Astrocyte of the cerebellum (primary cell): ENCODE measurements at regions not wholly inside any gene's neighbourhood (a gene's known extent, or its start where the extent isn't known, plus 50 kb on each side); places are given as distances from the start of the nearest gene placed in this dataset.

Source experiments
- DNase-seq: peaks from one replicate; pipeline ENCODE4 v3.0.0-alpha.2; 2011; ENCODE audit warnings: low read depth
- H3K4me3 ChIP-seq: 2 replicates; pipeline ENCODE4 v1.5.1; 2011; ENCODE audit warnings: mild to moderate bottlenecking, low read depth, low read length, moderate library complexity
- in situ Hi-C: cut with HindIII; loops from 2 replicates; pipeline ENCODE4 v1.10.0; 2017; ENCODE audit warnings: low sequenced_read_pairs
- TF ChIP-seq, protein P1 (sequence below): IDR thresholded peaks from 2 replicates; pipeline ENCODE4 v1.5.1; 2012; ENCODE audit warnings: low read length, low read depth, moderate library complexity, mild to moderate bottlenecking; ENCODE audit errors: missing control alignments

DNA sequence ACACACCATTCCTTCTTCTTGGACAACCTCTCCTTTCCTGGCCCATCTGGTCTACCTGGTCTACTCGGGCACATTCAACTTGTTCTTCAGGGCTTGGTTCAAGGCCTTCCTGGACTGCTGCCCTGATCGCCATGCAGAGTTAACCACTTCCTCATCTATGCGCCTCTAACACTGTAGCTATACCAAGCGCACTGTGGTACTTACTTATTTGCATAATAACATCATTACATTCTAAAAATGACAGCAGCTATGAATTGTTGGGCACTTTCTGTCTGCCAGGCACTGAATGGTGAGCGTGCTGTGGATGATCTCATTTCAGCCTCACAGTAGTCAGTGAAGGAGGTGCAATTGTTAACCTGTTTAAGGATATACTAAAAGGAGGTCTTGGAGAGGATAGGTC is 66.9 kb upstream of the SDK2 start:
- TF ChIP-seq, protein P1, sequence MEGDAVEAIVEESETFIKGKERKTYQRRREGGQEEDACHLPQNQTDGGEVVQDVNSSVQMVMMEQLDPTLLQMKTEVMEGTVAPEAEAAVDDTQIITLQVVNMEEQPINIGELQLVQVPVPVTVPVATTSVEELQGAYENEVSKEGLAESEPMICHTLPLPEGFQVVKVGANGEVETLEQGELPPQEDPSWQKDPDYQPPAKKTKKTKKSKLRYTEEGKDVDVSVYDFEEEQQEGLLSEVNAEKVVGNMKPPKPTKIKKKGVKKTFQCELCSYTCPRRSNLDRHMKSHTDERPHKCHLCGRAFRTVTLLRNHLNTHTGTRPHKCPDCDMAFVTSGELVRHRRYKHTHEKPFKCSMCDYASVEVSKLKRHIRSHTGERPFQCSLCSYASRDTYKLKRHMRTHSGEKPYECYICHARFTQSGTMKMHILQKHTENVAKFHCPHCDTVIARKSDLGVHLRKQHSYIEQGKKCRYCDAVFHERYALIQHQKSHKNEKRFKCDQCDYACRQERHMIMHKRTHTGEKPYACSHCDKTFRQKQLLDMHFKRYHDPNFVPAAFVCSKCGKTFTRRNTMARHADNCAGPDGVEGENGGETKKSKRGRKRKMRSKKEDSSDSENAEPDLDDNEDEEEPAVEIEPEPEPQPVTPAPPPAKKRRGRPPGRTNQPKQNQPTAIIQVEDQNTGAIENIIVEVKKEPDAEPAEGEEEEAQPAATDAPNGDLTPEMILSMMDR = no peak
- in situ Hi-C loops = loop anchor here (10.0 kb wide), 1 partner anchor 256 kb away; no protein-coding TSS in a partner anchor
- no peak for DNase-seq
- no peak overlapping the region for H3K4me3 ChIP-seq

DNA sequence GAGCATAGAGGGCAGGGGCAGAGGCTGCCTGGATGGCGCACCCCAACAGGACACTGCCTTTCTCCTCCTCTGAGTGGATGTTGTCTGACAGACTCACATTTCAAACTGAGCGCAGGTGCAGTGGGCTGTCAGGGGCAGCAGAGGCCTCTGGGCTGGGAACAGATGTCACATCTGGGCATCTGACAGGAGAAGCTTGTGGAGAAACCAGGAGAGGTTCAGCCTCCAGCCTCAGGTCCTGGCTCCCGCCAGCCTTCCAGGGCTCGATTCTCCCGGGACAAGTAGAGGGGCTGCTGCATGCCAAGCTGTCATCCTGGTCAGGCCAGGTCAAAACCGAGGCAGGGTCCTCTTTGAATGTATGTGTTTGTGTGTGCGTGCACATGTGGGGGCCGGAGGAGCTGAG is 67.7 kb upstream of the SDK2 start:
- TF ChIP-seq, protein P1 = no peak
- DNase-seq = no peak
- in situ Hi-C loops = loop anchor here (10.0 kb wide), 1 partner anchor 257 kb away; no protein-coding TSS in a partner anchor
- no peak overlapping the region for H3K4me3 ChIP-seq

DNA sequence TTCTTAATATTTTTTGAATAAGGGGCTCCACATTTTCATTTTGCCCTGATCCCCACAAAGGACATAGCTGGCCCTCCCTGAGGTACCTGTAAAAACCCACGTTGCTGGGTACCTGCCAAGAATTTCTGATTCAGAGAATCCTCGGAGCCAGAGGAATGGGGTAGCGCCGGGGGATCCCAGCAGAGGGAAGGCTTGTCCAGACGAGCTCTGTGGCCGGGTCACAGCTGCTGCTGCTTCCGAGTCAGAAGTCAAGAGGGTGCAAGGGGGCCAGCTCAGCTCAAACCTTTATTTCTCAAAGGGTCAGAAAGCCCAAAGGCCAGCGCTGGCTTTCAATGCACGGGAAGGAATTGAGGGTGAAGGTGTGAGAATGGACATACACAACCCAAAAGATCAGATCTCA is 68.9 kb upstream of the SDK2 start:
- no peak for DNase-seq
- in situ Hi-C loops = loop anchor here (10.0 kb wide), 1 partner anchor 258 kb away; no protein-coding TSS in a partner anchor
- TF ChIP-seq, protein P1 = no peak
- H3K4me3 ChIP-seq = no peak overlapping the region

DNA sequence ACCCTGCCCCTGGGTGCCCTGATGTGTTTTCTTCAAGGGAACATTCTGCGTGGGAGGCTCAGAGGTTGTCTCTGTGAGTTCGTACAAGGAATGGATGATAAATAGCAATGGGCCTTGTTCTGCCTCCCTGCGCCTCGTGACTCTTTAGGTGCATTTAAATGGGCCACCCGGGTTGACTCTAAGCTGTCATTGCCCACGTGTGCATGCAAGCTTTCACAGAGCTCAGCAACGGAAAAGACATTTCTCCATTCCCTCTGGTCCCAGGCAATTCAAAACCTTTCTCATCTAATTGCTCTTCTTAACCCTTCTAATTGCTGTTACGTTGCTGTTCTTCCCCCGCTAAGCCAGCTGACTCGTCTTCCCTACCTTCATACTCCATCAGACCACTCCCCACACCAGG is 71.5 kb upstream of the SDK2 start:
- TF ChIP-seq, protein P1 = no peak
- DNase-seq = no peak
- in situ Hi-C loops = loop anchor here (10.0 kb wide), 1 partner anchor 261 kb away; no protein-coding TSS in a partner anchor
- no peak overlapping the region for H3K4me3 ChIP-seq

DNA sequence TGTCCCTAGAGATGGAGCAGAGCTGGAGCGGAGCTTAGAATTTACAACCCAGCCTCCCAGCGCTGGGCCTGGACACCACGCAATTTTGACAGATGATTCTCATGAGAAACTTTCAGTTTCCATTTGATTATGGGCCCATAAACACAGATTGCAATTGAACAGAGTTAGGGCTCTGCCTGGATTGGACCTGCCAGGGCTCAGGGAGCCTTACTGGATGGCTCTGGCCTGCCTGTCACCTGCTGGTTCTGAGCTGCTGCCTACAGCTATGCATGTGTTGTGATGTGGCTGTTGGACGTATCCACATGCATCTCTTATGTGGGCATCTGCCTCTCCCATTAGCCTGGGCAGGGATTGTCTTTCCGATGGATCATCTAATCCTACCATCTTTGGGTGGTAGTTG is 73.4 kb upstream of the SDK2 start:
- in situ Hi-C loops = loop anchor here (10.0 kb wide), 1 partner anchor 263 kb away; no protein-coding TSS in a partner anchor
- no peak overlapping the region for H3K4me3 ChIP-seq
- DNase-seq = no peak
- TF ChIP-seq, protein P1 = no peak

DNA sequence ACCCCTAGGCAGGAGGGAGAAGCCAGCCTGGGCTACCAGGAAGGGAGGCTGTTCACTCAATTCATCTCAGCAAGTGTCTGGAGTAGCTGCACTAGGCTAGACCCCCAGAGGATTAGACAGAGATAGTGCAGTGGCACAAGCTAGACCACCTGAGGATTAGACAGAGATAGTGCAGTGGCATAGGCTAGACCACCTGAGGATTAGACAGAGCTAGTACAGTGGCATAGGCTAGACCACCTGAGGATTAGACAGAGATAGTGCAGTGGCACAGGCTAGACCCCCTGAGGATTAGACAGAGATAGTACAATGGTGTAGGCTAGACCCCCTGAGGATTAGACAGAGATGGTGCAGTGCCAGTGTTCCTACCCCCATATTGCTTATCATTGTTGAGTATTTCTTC is 74.1 kb upstream of the SDK2 start:
- in situ Hi-C loops = loop anchor here (10.0 kb wide), 1 partner anchor 264 kb away; no protein-coding TSS in a partner anchor
- DNase-seq = no peak
- no peak overlapping the region for H3K4me3 ChIP-seq
- TF ChIP-seq, protein P1 = no peak
